Nephron (organoid): ENCODE measurements at regions not wholly inside any gene's neighbourhood (a gene's known extent, or its start where the extent isn't known, plus 50 kb on each side); places are given as distances from the start of the nearest gene placed in this dataset.

Source experiments
- H3K27ac Mint-ChIP-seq, 3 experiments: 2 replicates each; pipeline ENCODE4 v1.8.0; 2020; ENCODE audit warnings: mixed read lengths in 3 of 3, mild to moderate bottlenecking in 2 of 3, moderate library complexity in 1 of 3
- H3K27me3 Mint-ChIP-seq: 2 replicates; pipeline ENCODE4 v1.8.0; 2021; ENCODE audit warnings: low read depth, mild to moderate bottlenecking, moderate library complexity, mixed read lengths
- H3K36me3 Mint-ChIP-seq: 2 replicates; pipeline ENCODE4 v1.8.0; 2020; ENCODE audit warnings: low read depth, mixed read lengths
- H3K4me1 Mint-ChIP-seq: 2 replicates; pipeline ENCODE4 v1.8.0; 2020; ENCODE audit warnings: mixed read lengths
- H3K4me3 Mint-ChIP-seq, 3 experiments: 2 replicates each; pipeline ENCODE4 v1.8.0; 2020; ENCODE audit warnings: mild to moderate bottlenecking in 3 of 3, mixed read lengths in 3 of 3, moderate library complexity in 2 of 3
- H3K9me3 Mint-ChIP-seq: 2 replicates; pipeline ENCODE4 v1.8.0; 2020; ENCODE audit warnings: mixed read lengths
- CTCF ChIP-seq, 3 experiments: fragments of 200-600 bp; sonication (generic); IDR thresholded peaks; one replicate each; pipeline ENCODE4 v1.5.0; 2021; ENCODE audit warnings: antibody characterized with exemption in 3 of 3; ENCODE audit not compliant: unreplicated experiment in 3 of 3

GRCh38 chr4:129422277-129422676 is 326.3 kb downstream of the C4orf33 start:
- Mint-ChIP-seq H3K9me3 (no peaks in the 10 kb centered on the region), H3K4me1 (no peaks in the 10 kb centered on the region), H3K4me3 (no peak overlapping the region), H3K27me3 (no peaks in the 10 kb centered on the region), H3K27ac (no peak overlapping the region), H3K36me3 (no peaks in the 10 kb centered on the region)
- TF ChIP-seq CTCF (IDR thresholded peaks at IDR 0.05; ENCODE audit: unreplicated experiment in 3 of 3) = no peak

- no peak for TF ChIP-seq CTCF (IDR thresholded peaks at IDR 0.05; ENCODE audit: unreplicated experiment in 3 of 3)
- Mint-ChIP-seq H3K36me3 (no peaks in the 10 kb centered on the region), H3K4me1 (peaks cover 12% of the 10 kb centered on the region), H3K27me3 (no peaks in the 10 kb centered on the region), H3K4me3 (no peak overlapping the region), H3K9me3 (no peaks in the 10 kb centered on the region), H3K27ac (no peak overlapping the region)
Measured at GRCh38 chr4:129428454-129428853, 332.5 kb downstream of the C4orf33 start.

GRCh38 chr4:129429581-129430320 is 333.8 kb downstream of the C4orf33 start:
- H3K36me3 Mint-ChIP-seq = no peaks in the 10 kb centered on the region
- TF ChIP-seq CTCF (IDR thresholded peaks at IDR 0.05; ENCODE audit: unreplicated experiment in 3 of 3) = no peak
- no peak overlapping the region for H3K4me3 Mint-ChIP-seq
- peak overlapping the region in 1 of 3 experiments; percentile 16 for H3K27ac Mint-ChIP-seq
- H3K4me1 Mint-ChIP-seq = peaks cover 12% of the 10 kb centered on the region
- H3K9me3 Mint-ChIP-seq = no peaks in the 10 kb centered on the region
- H3K27me3 Mint-ChIP-seq = no peaks in the 10 kb centered on the region

- no peaks in the 10 kb centered on the region for H3K36me3 Mint-ChIP-seq
- no peaks in the 10 kb centered on the region for H3K4me1 Mint-ChIP-seq
- no peaks in the 10 kb centered on the region for H3K9me3 Mint-ChIP-seq
- no peak overlapping the region for H3K27ac Mint-ChIP-seq
- no peak overlapping the region for H3K4me3 Mint-ChIP-seq
- no peak for TF ChIP-seq CTCF (IDR thresholded peaks at IDR 0.05; ENCODE audit: unreplicated experiment in 3 of 3)
- H3K27me3 Mint-ChIP-seq = no peaks in the 10 kb centered on the region
Measured at GRCh38 chr4:129437347-129437746, 341.4 kb downstream of the C4orf33 start.

GRCh38 chr4:129438456-129438981 is 342.6 kb downstream of the C4orf33 start:
- TF ChIP-seq CTCF (IDR thresholded peaks at IDR 0.05; ENCODE audit: unreplicated experiment in 3 of 3) = no peak
- Mint-ChIP-seq H3K36me3 (no peaks in the 10 kb centered on the region), H3K9me3 (no peaks in the 10 kb centered on the region), H3K27ac (no peak overlapping the region), H3K4me3 (no peak overlapping the region), H3K27me3 (no peaks in the 10 kb centered on the region), H3K4me1 (no peaks in the 10 kb centered on the region)

GRCh38 chr4:129446074-129446473 is 350.1 kb downstream of the C4orf33 start:
- Mint-ChIP-seq H3K9me3 (peaks cover 16% of the 10 kb centered on the region), H3K4me1 (no peaks in the 10 kb centered on the region), H3K27me3 (no peaks in the 10 kb centered on the region), H3K27ac (no peak overlapping the region), H3K4me3 (no peak overlapping the region), H3K36me3 (no peaks in the 10 kb centered on the region)
- TF ChIP-seq CTCF (IDR thresholded peaks at IDR 0.05; ENCODE audit: unreplicated experiment in 3 of 3) = no peak
